Brain pericyte (primary cell): ENCODE measurements at regions not wholly inside any gene's neighbourhood (a gene's known extent, or its start where the extent isn't known, plus 50 kb on each side); places are given as distances from the start of the nearest gene placed in this dataset.

ENCODE experiments used
- DNase-seq: peaks from one replicate; pipeline ENCODE4 v3.0.0-alpha.2; 2012; ENCODE audit warnings: low read depth, low spot score

DNA sequence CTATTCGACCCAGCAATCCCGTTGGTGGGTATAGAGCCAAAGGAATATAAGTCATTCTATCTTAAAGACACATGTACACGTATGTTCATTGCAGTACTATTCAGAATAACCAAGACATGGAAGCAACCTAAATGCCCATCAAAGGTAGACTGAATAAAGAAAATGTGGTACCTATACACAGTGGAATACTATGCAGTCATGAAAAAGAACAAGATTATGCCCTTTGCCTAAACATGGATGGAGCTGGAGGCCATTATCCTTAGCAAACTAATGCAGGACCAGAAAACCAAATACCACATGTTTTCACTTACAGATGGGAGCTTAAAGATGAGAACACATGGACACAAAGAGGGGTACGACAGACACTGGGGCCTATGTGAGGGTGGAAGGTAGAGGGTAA is 845.3 kb downstream of the TYW1 start:
- no peak for DNase-seq

DNA sequence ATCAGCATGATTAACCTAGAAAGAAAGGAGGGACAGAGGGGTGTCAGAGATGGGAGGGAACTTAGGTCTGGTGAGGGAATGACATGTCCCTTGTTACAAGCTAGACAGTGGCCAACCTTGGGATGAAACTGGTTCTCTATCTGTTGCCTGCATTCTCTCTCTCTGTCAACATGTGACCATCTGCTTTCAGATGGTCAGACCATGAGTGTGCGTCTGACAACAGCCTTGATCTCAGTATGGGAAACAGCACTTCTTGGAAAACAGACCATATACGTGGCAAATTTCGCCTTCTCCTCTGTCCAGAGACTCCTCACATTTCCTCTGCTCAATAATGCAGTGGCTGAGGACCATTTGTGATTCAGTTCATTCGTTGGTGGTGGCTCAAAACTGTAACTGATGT is 845.9 kb downstream of the TYW1 start:
- DNase-seq: no peak

DNA sequence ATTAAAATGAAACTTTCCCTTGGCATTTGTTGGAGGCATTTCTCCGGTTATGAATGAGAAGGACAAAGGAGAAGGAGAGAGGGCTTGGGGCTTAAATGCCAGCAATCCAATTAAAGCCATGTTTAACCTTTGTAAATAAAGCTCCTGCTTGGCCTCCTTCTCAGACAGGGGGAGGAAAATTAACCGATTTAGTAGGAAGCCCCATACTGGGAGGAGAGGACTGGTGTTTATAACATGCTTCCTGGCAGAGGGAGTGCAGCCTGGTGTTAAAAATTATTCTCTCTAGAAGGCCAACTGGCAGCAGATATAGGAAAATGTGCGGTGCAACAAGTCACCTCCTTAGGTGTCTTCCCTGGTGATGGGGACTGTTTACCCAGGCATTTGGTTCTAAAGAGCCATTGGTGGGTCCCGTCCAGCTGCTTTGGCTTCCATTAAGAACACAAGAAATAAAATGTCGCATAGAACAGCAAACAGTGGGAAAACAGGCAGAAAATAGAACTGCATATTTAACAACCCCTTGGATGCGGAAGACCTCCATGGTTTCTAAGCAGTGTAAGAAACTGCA is 846.5 kb downstream of the TYW1 start:
- no peak for DNase-seq

DNA sequence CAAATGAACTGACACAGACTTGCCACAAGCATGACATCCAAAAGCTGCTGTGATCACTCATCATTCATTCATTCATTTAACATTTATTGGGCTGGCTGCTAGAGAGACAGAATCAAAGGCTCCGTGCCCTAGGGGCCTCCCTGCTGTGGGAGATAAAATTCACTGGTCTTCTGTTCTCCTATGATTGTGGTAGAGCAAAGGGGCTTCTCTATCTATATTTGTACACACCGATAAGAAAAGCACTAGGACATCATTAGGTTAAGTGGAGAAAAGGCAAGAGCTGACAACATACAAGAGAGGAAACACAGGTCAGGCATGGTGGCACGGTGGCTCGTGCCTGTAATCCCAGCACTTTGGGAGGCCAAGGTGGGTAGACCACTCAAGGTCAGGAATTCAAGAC is 847.0 kb downstream of the TYW1 start:
- no peak for DNase-seq

DNA sequence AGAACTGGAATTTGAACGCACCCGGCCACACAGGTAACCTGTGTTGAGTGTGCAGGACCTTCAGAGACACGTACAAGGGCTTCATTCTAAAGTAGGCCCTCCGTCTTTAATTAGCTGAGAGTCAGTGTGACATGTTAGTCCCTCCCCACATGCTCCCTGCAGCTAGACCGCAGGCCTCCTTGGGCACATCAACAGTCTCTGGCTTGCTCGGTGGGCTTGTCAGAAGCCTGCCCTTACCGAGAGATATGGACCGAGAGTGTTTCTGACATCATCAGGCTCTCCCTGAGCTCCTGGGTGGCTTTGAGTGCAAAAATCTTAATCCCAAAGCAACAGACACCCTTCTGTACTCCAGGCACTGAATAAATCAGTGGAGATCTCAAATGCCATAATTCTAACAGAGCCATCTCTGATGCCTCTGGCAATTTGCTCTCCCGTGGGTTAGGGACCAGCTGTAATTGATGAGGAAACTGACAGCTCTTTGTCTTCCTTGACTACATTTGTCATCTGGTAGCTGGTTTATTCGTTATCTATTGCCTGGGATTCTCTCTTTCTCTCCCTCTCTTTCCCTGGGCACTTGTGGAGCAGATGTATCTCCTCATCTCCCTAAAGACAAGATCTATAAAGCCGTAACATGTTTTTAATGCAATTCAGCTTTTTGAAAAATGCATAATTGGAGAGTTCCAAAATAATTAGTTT is 850.6 kb downstream of the TYW1 start:
- DNase-seq: no peak

DNA sequence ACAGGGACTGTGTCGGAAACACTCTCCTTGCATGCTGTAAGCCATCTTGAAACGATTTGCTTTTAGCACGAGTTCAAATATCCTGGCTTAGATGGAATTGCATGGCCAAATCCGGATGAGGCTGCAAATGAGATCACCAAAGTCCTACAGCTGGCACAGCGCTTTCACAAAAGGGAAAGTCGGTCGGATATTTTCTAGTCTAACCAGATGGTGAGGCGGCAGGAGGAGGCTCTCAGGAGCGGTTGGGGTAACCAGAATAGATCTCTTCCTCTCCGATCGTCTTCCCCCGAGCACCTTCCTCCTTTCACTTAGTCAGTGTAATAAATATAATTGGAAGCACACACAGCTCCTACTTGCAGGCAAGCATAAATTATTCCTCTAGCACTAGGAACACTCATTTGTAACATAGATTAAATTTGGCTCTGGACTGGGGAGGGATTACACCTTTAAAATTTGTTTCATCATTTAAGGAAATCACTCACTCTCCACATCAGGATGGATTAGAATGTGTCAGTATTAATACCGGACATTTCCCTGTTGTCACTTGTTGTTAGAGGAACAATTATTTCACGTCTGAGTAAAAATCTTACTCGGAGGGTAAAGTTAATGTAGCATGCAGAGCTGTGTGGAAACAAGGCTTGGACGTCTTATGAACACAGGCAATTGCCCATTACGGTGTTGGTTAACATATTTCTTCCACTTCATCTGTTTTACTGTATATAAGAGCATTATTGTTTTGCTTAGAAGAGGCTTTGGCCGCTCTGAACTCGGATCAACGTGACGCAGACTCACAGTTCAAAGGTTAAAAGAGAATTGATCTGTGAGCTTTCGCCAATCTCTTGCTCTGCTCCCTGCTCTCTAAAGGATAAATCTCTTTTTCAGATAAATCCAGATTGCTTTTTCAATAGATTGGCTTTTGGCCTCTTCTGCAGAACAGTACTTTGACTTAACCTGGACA is 857.9 kb downstream of the TYW1 start:
- DNase-seq: no peak

DNA sequence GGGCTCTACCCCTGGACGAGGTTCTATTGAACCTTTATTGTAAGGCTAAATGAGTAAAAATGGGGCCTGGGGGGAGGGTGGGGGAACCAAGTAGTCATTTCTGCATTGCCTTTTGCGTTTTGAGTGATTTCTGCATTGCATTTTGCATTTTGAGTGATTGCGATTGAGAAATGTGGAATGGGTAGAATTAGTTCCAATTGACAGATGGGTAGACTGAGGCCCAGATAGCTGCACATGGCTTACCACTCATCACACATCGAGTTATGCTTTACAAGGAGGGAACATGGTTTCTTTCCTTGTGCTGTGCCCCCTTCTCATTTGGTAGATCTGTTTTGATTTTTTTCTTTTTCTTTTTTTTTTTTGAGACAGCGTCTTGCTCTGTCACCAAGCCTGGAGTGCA is 858.7 kb downstream of the TYW1 start:
- DNase-seq: no peak

DNA sequence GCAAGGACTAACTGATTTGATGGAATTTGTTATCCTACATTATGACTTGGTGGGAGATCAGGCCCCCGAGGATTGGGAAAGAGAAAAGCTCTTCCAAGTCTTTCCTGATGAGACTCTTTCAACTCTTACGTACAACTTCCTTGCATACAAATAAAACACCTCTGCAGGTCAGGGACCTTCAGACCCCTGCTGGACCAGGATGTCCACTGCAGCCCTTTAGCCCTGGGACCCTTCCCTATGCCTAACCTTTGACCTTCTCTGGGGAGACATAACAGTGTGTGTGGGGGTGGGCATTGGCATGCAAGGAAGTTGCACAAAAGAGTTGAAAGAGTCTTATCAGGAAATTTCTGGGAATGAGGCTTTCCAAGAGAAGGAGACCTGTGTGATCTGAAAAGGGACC is 859.4 kb downstream of the TYW1 start:
- DNase-seq: no peak

DNA sequence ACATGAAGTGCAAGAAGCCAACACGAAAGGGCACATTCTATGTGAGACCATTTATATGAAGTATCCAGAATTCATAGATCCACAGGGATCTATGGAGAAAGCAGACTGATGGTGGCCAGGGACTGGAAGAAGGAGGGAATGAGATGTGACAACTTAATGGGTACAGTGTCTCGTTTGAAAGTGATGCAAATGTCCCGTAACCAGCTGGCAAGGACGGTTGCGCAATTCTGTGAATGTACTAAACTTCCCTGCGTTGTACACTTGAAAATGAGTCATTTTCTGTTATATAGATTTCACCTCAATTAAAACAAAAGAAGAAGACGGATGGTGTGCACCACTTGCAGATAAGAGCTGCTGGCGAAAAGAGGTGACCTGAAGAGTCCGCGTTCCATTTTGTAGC is 861.1 kb downstream of the TYW1 start:
- no peak for DNase-seq

DNA sequence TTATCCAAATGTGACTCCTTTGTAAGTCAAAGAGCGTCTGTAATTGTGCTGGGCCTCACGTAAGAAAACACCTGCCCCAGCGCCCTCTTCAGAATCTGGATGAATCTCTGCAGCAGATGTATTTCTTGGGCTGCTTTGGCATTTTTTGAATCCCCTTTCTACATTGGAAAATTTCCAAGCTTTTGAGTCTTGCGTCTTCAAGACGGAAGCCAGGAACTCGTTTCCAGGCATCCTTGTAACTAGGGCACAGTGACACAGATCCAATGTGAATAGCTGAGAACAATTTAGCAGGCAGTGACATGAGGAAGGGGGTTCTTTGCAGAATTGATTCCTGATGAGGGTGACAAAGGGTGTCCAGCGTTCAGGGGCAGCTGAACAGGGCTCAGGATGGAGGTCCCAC is 862.3 kb downstream of the TYW1 start:
- DNase-seq: no peak

DNA sequence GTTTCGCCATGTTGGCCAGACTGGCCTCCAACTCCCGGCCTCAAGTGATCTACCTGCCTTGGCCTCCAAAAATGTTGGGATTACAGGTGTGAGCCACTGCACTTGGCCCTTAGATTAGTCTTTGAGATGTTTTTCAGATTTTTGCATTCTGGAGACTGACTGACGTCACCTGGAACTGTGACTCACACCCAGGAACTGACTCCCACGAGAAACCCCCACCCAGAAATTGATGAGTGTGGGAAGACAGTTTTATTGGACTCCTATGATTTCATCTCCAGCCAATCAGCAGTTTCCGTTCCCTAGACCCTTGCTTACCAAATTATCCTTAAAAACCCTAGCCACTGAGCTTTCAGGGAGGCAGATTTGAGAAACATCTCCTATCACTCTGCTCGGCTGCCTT is 867.3 kb downstream of the TYW1 start:
- DNase-seq: no peak

DNA sequence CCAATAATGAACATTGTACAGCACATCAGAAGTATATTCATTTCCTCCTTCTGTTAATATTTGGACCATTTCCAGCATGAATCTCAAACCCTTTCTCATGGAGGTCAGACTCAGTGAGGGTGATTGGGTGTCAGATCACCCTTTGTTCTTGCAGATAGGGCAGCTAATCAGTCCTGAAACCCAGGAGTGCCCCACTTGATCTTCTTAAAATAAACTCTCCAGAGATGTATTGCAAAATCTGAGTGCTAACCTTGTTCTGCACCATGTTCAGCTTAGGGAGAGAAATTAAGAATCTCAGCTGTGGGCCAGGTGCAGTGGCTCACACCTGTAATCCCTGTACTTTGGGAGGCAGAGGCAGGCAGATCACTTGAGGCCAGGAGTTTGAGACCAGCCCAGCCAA is 869.4 kb downstream of the TYW1 start:
- no peak for DNase-seq

DNA sequence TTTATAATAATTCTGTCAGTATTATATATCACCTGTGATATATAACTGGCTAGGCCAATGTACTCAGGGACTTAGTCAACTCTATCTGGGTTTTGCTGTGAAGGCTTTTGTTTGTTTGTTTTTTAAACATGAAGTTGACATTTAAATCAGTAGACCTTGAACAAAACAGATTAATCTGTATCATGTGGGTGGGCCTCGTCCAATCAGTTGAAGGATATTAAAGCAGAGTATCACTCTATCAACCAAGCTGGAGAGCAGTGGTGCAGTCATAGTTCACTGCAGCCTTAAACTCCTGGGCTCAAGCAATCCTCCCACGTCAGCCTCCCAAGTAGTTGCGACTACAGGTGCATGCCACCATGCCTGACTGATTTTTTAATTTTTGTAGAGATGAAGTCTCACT is 870.2 kb downstream of the TYW1 start:
- no peak for DNase-seq

DNA sequence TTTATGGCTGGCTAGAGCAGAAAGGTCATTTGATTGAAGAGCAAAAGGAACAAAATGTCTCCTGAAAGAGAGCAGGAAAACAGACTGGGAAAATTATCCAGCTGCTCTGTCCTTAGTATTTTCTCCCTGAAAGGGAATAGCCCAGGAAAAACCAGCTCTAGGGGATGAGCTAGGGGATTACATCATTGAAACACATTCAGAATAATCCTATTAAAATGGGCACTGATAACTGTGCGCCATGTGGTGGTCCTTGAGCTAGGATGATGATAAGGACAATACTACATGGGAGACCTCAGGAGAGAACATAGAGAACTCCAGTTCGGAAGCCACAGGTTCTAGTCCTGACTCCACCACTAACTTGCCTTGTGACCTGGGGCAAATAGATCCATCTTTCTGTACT is 873.8 kb downstream of the TYW1 start:
- DNase-seq: no peak

DNA sequence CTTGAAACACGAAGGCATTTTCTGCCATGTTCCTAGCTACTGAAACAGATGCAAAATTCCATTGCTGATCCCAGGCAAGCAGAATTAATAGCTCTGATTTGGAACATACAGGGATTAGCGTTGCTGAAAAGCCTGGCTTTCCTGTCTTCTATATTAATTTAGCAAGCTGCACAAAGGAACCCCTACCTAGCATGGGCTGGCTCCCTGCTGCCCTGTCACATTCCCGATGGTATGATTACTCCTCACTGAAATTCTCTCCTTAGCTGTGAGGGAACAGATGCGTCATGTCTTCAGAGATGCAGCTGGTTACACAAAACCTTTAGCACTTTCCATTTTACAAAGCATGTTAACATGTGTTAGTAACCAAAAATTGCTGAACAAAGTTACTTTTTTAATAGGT is 878.9 kb downstream of the TYW1 start:
- DNase-seq: no peak

DNA sequence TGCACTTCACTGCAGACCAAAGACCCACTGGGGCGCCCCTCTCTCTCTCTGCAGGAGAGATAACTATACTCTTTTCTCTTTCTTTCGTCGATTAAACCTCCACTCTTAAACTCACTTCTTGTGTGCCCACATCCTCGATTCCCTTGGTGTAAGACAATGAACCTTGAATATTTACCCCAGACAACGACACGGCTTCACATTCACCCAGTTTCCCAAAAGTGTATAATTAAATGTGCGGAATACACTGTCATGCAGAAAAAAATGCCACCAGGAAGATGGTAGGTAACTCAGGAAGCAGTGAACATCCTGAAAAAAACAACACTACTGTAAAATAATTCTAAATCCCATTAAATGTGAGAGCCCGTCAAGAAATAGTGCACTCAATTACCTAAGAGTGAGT is 882.2 kb downstream of the TYW1 start:
- DNase-seq: no peak

DNA sequence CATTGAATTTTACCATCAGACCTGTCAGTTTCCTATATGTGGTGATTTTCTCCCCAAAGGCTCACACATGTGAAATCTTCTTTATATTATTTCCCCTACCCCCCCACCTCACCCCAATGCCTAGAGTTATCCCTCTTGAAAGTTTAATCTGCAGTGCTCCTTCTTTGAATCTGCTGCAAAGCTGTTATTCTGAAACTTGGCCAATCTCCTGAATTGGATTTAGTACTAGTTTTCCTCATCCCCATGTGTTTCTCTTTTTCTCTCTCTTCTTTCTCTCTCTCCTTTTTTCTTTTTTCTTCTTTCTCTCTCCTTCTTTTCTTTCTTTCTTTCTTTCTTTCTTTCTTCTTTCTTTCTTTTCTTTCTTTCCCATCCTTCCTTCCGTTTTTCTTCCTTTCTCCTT is 886.2 kb downstream of the TYW1 start:
- DNase-seq: no peak

DNA sequence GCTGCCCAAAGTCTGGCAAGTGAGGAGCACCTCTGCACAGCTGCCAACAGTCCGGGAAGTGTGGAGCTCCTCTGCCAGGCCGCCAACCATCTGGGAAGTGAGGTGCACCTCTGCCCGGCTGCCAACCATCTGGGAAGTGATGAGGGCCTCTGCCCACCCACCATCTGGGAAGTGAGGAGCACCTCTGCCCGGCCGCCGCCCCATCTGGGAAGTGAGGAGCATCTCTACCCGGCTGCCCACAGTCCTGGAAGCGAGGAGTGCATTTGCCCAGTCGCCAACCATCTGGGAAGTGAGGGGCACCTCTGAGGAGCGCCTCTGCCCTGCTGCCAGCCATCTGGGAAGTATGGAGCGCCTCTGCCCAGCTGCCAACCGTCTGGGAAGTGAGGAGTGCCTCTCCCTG is 893.7 kb downstream of the TYW1 start:
- DNase-seq: no peak

DNA sequence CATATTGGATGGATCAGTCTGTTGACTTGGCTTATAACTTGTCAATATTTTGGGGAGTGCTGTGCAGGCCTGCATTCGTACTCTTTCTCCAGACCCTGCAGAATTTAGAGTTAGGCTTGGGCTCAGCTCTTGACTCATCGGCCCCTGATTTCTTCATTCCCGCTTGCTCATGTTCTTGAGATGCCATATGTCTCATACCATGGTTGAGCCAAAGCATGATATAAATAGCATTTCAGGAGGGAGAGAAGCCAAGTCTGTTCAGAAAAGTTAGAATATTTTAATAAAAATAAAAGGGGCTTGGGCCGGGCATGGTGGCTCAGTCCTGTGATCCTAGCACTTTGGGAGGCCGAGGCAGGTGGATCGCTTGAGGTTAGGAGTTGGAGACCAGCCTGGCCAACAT is 898.1 kb downstream of the TYW1 start:
- no peak for DNase-seq

DNA sequence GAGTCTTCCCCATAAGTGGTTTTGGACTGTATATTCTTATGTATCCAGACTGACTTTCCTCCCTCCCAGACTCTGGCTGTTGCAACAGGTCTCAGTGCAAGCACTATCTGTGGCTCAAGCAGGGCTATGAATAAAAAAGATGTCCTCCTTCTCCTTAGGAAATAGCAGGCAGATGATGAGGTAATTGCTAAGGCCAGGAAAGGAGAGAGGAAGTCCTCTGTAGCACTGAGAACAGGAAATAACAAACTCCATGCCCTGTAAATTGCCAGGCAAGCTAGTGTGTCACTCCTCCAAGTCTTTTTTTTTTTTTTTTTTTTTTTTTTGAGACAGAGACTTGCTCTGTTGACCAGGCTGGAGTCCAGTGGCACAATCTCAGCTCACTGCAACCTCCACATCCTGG is 900.1 kb downstream of the TYW1 start:
- DNase-seq: no peak

DNA sequence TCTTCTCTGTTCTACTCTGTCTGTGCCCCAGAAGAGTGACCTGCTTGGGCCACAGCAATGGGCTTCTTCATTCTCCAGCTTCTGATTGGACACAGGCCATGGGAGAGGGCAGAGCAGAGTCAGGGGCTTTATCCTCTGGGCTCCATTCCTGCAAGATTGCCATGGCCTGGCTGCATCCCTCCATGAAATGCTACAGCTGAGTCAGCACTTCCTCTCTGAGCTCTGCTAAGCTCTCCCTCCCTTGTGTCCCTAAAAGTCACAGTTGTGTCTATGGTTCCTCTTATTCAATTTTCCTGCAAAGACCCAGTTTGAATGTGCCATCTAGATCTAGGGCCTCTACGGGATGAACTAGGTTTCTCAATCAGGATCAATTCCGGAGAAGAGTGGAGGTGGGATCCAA is 903.8 kb downstream of the TYW1 start:
- DNase-seq: no peak

DNA sequence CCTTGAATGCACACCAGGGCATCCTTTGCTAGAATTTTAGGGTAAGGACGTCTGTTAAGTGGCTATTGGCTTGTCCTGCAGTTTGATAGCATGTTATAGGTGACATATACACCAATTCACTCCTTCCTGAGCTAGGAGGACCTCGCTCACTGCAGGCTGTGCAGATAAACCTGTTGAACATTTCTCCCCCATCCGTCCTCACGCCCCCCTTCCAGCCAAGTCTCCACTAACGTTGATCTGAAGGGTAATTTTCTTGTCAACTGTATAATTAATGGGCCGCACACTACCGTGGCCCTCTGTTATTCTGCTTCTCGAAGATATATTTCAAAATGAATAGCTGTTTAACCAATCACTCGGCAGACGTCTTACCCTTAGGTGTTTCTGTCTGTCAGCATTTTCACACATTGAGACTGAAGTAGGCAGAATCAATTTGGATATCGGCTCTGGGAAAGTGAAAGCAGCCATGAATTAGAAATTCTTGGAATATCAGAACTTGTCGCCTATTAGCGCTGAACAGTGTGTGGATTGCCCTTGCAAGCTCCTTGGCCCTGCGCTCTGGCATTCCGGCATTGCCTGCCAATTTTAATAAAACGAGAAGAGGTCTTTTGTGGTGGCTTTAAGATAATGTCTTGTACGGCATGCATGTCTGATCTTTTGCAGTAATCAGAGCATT is 905.3 kb downstream of the TYW1 start:
- DNase-seq: no peak
